ENCODE measurements at regions not wholly inside any gene's neighbourhood (a gene's known extent, or its start where the extent isn't known, plus 50 kb on each side); places are given as distances from the start of the nearest gene placed in this dataset.
A peak's percentile ranks its signal among the peaks of the same experiment; 100 is the strongest.

- CTCF ChIA-PET (ENCODE audit: partially characterized antibody): interaction anchor here (0.7 to 2.0 kb wide), 16 partner anchors 9 to 1355 kb away, joined by 3 to 14 read pairs (median 5); no protein-coding TSS in a partner anchor
- TF ChIP-seq KDM1A (IDR thresholded peaks at IDR 0.05; ENCODE audit: borderline replicate concordance, low read length) (no peak), MAX (IDR thresholded peaks at IDR 0.05) (no peak), CTCF (IDR thresholded peaks at IDR 0.05; ENCODE audit: control extremely low read depth in 1 of 3, insufficient read depth in 1 of 3, low read depth in 1 of 3, low read length in 3 of 3) (peak in 2 of 3 experiments; percentile 58 to 67; a peak in 3 of 4 replicates), SP2 (IDR thresholded peaks at IDR 0.05; ENCODE audit: low read length) (no peak), HDAC2 (IDR thresholded peaks at IDR 0.05; ENCODE audit: borderline replicate concordance in 1 of 2, low read depth in 2 of 2, low read length in 2 of 2) (no peak), SIN3A (conservative IDR thresholded peaks at IDR 0.05 in 1 of 2, IDR thresholded peaks at IDR 0.05 in 1 of 2; ENCODE audit: low read depth in 1 of 2, low read length in 2 of 2) (no peak), TEAD4 (IDR thresholded peaks at IDR 0.05; ENCODE audit: low read depth, low read length) (no peak), YY1 (IDR thresholded peaks at IDR 0.05; ENCODE audit: low read depth, low read length) (no peak), FOSL1 (IDR thresholded peaks at IDR 0.05; ENCODE audit: insufficient read depth, low read depth, low read length) (no peak)
Measured at GRCh38 chr2:193963472-193964119, 1693.4 kb upstream of the SLC39A10 start.

More at GRCh38 chr2:193963472-193964119, 1693.4 kb upstream of the SLC39A10 start:
- H4K8ac ChIP-seq (ENCODE audit: extremely low read depth, insufficient read depth, low read length): no peak overlapping the region
- no peak overlapping the region for H2BK5ac ChIP-seq (ENCODE audit: low read depth, low read length)
- DNase-seq (ENCODE audit: low read depth in 1 of 2, low spot score in 2 of 2) (peak in 1 of 2 experiments; percentile 50), FAIRE-seq (peak; percentile 92)
- no peak overlapping the region for H3K18ac ChIP-seq (ENCODE audit: extremely low read depth, low read length)
- H3K9ac ChIP-seq (replicated peaks in 1 of 4; ENCODE audit: extremely low read depth in 1 of 4, low read depth in 3 of 4, low read length in 3 of 4): no peak overlapping the region
- no peak overlapping the region for H4K5ac ChIP-seq (ENCODE audit: insufficient read length, low read depth, low read length)
- H3K27ac ChIP-seq (ENCODE audit: low read depth, low read length): no peak overlapping the region
- no peak overlapping the region for H3K14ac ChIP-seq (ENCODE audit: insufficient read length)
- no peaks in the 10 kb centered on the region for H3K23me2 ChIP-seq (ENCODE audit: low read depth, low read length)
- no peaks in the 10 kb centered on the region for H3K79me2 ChIP-seq (ENCODE audit: control insufficient read depth in 1 of 2, insufficient read depth in 2 of 2, low read length in 2 of 2)
- H4K91ac ChIP-seq (replicated peaks; ENCODE audit: insufficient read length, low read length): no peak overlapping the region
- no peak overlapping the region for H3K23ac ChIP-seq (ENCODE audit: insufficient read length)
- H3K4me3 ChIP-seq (ENCODE audit: extremely low read depth in 1 of 4, insufficient read depth in 2 of 4, low read depth in 3 of 4, low read length in 4 of 4): no peak overlapping the region
- H2BK12ac ChIP-seq (ENCODE audit: low read depth, low read length): no peak overlapping the region
- peaks cover 0 to 8% (median 0%) of the 10 kb centered on the region in 4 experiments; a peak in 1 of 7 replicates for H3K4me1 ChIP-seq (replicated peaks in 1 of 4; ENCODE audit: control insufficient read depth in 3 of 4, insufficient read depth in 4 of 4, low read length in 3 of 4)
- no peak overlapping the region for H2AFZ ChIP-seq (ENCODE audit: low read length)
- H4K20me1 ChIP-seq (replicated peaks in 1 of 2; ENCODE audit: control insufficient read depth in 1 of 2, insufficient read depth in 2 of 2, low read length in 2 of 2): no peaks in the 10 kb centered on the region
- H3K4ac ChIP-seq (replicated peaks; ENCODE audit: insufficient read length, low read depth, low read length): no peak overlapping the region
- no peak overlapping the region for H2BK15ac ChIP-seq (ENCODE audit: low read length)
- H3K4me2 ChIP-seq (ENCODE audit: insufficient read depth in 1 of 2, low read depth in 2 of 2, low read length in 2 of 2): no peak overlapping the region
- H2BK120ac ChIP-seq (replicated peaks; ENCODE audit: low read depth, low read length): no peak overlapping the region
- no peak overlapping the region for H3K56ac ChIP-seq (replicated peaks; ENCODE audit: insufficient read length, low read depth, low read length)
- 59% methylated on average over 4 of the region's 4 CpGs; no CpG with 5 or more reads in 1 of the 2 experiments for WGBS, 2 experiments (ENCODE audit: extremely low coverage in 1 of 2, insufficient coverage in 1 of 2, insufficient read length in 1 of 2, insufficient replicate concordance in 2 of 2, low coverage in 1 of 2, low lambda C conversion rate in 2 of 2, missing lambda C conversion rate in 1 of 2)
- POLR2A ChIA-PET (ENCODE audit: partially characterized antibody): no interaction called here
- no peak overlapping the region for H2AK5ac ChIP-seq (ENCODE audit: low read depth, low read length)
- no peaks in the 10 kb centered on the region for H3K9me3 ChIP-seq (ENCODE audit: insufficient read depth in 2 of 2, low read depth in 1 of 2, low read length in 1 of 2)
- no peaks in the 10 kb centered on the region for H3K36me3 ChIP-seq (ENCODE audit: control insufficient read depth in 2 of 4, insufficient read depth in 4 of 4, low read length in 3 of 4)
- no peaks in the 10 kb centered on the region for H3K79me1 ChIP-seq (ENCODE audit: low read depth, low read length)
- no peak overlapping the region for H2BK20ac ChIP-seq (ENCODE audit: low read length)
- peaks cover 0 to 1% (median 0%) of the 10 kb centered on the region in 4 experiments; a peak in 1 of 7 replicates for H3K27me3 ChIP-seq (replicated peaks in 1 of 4; ENCODE audit: control insufficient read depth in 3 of 4, extremely low read depth in 1 of 4, insufficient read depth in 3 of 4, low read length in 3 of 4)
